Sigmoid colon (tissue), 6 donors: ENCODE measurements at regions not wholly inside any gene's neighbourhood (a gene's known extent, or its start where the extent isn't known, plus 50 kb on each side); places are given as distances from the start of the nearest gene placed in this dataset.

Source experiments
- DNase-seq: peaks from one replicate; pipeline ENCODE4 v3.0.0-alpha.2; 2019
- H3K27ac ChIP-seq, 4 donors: fragments of 200-600 bp; sonication (generic); one replicate each; pipeline ENCODE4 v1.5.1; 2016 to 2019; ENCODE audit warnings: mild to moderate bottlenecking in 1 of 4
- H3K27me3 ChIP-seq, 3 donors: fragments of 200-600 bp; sonication (generic); one replicate each; pipeline ENCODE4 v1.5.1; 2019; ENCODE audit warnings: mild to moderate bottlenecking in 1 of 3
- H3K36me3 ChIP-seq, 4 donors: fragments of 200-600 bp; sonication (generic); one replicate each; pipeline ENCODE4 v1.5.1; 2016 to 2019
- H3K4me1 ChIP-seq, 4 donors: fragments of 200-600 bp; sonication (generic); one replicate each; pipeline ENCODE4 v1.5.1; 2017 to 2019
- H3K4me3 ChIP-seq, 4 donors: fragments of 200-600 bp; sonication (generic); one replicate each; pipeline ENCODE4 v1.5.1; 2017 to 2019; ENCODE audit warnings: mild to moderate bottlenecking in 2 of 4, moderate library complexity in 1 of 4
- H3K9me3 ChIP-seq, 4 donors: fragments of 200-600 bp in 3 of 4; sonication (generic) in 3 of 4; one replicate each; pipeline versions ENCODE4 v1.5.1 to v1.6.1; 2013 to 2019
- EP300 ChIP-seq, 4 donors: sonication (generic); formaldehyde crosslinking; IDR thresholded peaks; one replicate each; pipeline ENCODE4 v1.6.1; 2017; ENCODE audit warnings: antibody characterized with exemption in 4 of 4
- POLR2A ChIP-seq, 2 donors: fragments of 450-650 bp; IDR thresholded peaks; one replicate each; pipeline ENCODE4 v1.6.1; 2016; ENCODE audit warnings: antibody characterized with exemption in 2 of 2, mild to moderate bottlenecking in 2 of 2, moderate library complexity in 2 of 2
- POLR2AphosphoS5 ChIP-seq, 4 donors: sonication (generic); formaldehyde crosslinking; IDR thresholded peaks; one replicate each; pipeline ENCODE4 v1.6.1; 2017; ENCODE audit warnings: antibody characterized with exemption in 4 of 4
- whole genome bisulfite sequencing, 2 donors: extraction: QIAGEN DNeasy Blood & Tissue Kit; methylation state at CpG; one replicate each; pipeline ENCODE4 v1.1.7; 2013; 5-methylcytosine and 5-hydroxymethylcytosine counted together
- intact Hi-C: fragments of 100-400 bp; cut with DNase I; formaldehyde crosslinking; loops from one replicate; pipeline ENCODE4 v1.15.1; 2023
- TF ChIP-seq, protein P1 (sequence below), 4 experiments: fragments of 450-650 bp in 3 of 4; fragments of 200-600 bp in 1 of 4; IDR thresholded peaks; one replicate each; pipeline ENCODE4 v1.5.1; 2016 to 2019; ENCODE audit warnings: antibody characterized with exemption in 4 of 4, mild to moderate bottlenecking in 3 of 4, moderate library complexity in 2 of 4
- donor health status: healthy with polysubstance abuse.
- donor health status: healthy.

DNA sequence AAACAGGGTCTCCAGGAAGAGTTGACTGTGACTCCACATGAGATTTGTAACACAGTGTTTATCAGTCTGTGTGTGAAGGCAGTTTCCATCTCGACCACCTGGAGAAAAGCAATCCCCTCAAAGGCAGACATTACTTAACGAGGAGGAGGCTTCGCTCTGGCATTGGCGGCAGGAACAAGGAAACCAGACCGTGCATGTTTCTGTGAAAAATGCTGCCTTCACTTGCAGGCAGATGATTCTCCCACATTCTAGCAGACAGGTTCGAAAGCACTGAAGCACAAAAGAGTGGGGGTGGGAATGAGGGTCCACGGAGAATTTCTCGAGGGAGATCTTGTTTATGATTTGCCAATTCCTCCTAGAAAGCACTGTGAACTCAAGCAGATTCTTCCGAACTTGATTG, 414.0 kb downstream of the SLC4A3 start:
- WGBS, 2 donors, result 64 to 66% methylated on average over 9 of the region's 9 CpGs
- no peak overlapping the region for H3K4me3 ChIP-seq
- H3K27ac ChIP-seq, result no peak overlapping the region
- H3K9me3 ChIP-seq, result no peaks in the 10 kb centered on the region
- no peaks in the 10 kb centered on the region for H3K27me3 ChIP-seq
- no peaks in the 10 kb centered on the region for H3K4me1 ChIP-seq
- DNase-seq, result no peak
- H3K36me3 ChIP-seq, result no peaks in the 10 kb centered on the region
- intact Hi-C loops, result no loop called here
- no peak for TF ChIP-seq POLR2AphosphoS5 (IDR thresholded peaks at IDR 0.05)
- TF ChIP-seq, protein P1, sequence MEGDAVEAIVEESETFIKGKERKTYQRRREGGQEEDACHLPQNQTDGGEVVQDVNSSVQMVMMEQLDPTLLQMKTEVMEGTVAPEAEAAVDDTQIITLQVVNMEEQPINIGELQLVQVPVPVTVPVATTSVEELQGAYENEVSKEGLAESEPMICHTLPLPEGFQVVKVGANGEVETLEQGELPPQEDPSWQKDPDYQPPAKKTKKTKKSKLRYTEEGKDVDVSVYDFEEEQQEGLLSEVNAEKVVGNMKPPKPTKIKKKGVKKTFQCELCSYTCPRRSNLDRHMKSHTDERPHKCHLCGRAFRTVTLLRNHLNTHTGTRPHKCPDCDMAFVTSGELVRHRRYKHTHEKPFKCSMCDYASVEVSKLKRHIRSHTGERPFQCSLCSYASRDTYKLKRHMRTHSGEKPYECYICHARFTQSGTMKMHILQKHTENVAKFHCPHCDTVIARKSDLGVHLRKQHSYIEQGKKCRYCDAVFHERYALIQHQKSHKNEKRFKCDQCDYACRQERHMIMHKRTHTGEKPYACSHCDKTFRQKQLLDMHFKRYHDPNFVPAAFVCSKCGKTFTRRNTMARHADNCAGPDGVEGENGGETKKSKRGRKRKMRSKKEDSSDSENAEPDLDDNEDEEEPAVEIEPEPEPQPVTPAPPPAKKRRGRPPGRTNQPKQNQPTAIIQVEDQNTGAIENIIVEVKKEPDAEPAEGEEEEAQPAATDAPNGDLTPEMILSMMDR (IDR thresholded peaks at IDR 0.05), result no peak
- TF ChIP-seq EP300 (IDR thresholded peaks at IDR 0.05), result no peak
- no peak for TF ChIP-seq POLR2A (IDR thresholded peaks at IDR 0.05)

DNA sequence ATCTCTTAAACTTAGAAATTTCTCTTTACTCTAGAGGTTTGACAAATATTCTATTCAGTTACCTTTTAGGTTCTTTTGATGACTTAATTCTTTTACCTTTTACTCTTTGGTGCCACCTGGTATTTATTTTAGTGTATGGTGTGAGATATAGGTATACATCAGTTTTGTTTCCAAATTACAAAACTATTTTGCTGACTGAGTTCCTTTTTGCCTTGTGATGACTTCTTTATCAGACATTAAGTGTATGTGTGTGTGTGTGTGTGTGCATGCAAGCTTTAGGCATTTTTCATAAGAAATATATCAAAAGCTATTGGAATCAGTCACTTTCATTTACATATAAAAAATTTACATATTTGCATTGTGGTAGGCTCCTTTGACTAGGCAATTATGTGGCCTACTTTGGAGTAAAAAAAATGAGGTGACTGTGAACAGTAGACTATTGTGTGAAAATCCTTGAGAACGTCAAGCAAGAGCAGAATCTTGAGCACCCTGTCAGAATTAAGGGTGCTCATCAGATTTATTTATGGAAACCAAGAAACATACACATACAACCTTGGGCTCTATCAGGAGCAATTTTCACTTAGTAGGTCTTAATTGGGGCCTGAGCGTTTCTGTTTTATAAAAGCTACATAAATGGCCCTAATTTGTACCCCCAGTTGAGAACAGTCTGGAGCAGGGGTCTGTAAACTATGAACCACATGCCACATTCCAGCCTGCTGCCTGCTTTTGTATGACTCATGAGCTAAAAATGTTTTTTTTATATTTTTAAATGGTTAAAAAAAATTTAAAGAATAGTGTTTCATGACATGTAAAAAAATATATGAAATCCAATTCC, 415.9 kb downstream of the SLC4A3 start:
- no peak for TF ChIP-seq EP300 (IDR thresholded peaks at IDR 0.05)
- TF ChIP-seq POLR2A (IDR thresholded peaks at IDR 0.05), result no peak
- TF ChIP-seq, protein P1 (IDR thresholded peaks at IDR 0.05), result no peak
- no peak for TF ChIP-seq POLR2AphosphoS5 (IDR thresholded peaks at IDR 0.05)
- WGBS, 2 donors, result 53 to 57% methylated on average over 2 of the region's 2 CpGs

DNA sequence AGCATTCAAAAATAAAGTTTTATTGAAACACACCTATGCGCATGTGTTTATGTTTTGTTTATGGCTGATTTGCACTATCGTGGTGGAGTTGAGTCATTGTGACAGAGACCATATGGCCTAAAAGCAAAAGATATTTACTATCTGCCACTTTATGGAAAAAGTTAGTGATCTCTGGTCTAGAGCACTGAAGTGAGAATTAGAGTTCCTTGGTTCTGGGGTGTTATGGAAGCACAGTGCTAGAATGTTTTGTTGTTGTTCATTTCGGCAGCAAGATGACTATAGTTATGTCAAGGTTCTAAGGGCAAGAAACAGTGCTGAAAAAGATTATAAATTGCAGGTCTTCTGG, 416.5 kb downstream of the SLC4A3 start:
- H3K4me3 ChIP-seq, result no peak overlapping the region
- H3K36me3 ChIP-seq, result no peaks in the 10 kb centered on the region
- no peak overlapping the region for H3K27ac ChIP-seq
- no peaks in the 10 kb centered on the region for H3K4me1 ChIP-seq
- no peaks in the 10 kb centered on the region for H3K9me3 ChIP-seq
- H3K27me3 ChIP-seq, result no peaks in the 10 kb centered on the region
- 68 to 91% methylated on average over 3 of the region's 3 CpGs for WGBS, 2 donors
- DNase-seq, result no peak
- TF ChIP-seq POLR2AphosphoS5 (IDR thresholded peaks at IDR 0.05), result no peak
- TF ChIP-seq POLR2A (IDR thresholded peaks at IDR 0.05), result no peak
- TF ChIP-seq, protein P1 (IDR thresholded peaks at IDR 0.05), result no peak
- no peak for TF ChIP-seq EP300 (IDR thresholded peaks at IDR 0.05)
- intact Hi-C loops, result no loop called here

More for the DNA sequence above, 415.9 kb downstream of the SLC4A3 start:
- no peak overlapping the region for H3K27ac ChIP-seq
- no peaks in the 10 kb centered on the region for H3K9me3 ChIP-seq
- H3K27me3 ChIP-seq, result no peaks in the 10 kb centered on the region
- intact Hi-C loops, result no loop called here
- no peaks in the 10 kb centered on the region for H3K36me3 ChIP-seq
- no peak for DNase-seq
- H3K4me3 ChIP-seq, result no peak overlapping the region
- H3K4me1 ChIP-seq, result no peaks in the 10 kb centered on the region

DNA sequence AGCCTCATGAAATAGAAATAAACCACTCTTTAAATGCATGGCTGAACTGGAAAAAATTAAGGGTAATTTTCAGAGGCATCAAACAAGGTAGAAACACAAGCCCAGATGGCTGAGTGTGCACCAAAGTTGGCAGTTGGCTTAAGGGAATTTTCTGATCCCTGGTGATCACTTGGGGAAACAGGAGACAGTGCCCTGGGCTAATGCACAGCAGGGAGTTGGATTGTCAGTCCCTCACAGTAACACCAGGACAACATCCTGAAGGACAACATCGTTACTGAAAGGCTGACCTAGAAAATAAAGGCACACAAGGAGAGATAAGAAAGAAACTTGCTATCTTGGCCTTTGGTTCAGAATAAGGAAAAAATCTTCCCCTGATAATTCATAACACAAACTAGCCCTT, 417.0 kb downstream of the SLC4A3 start:
- 29 to 73% methylated on average over 1 of the region's 1 CpG for WGBS, 2 donors
- Histone ChIP-seq H3K36me3 (no peaks in the 10 kb centered on the region), H3K9me3 (no peaks in the 10 kb centered on the region), H3K4me1 (no peaks in the 10 kb centered on the region), H3K4me3 (no peak overlapping the region), H3K27me3 (no peaks in the 10 kb centered on the region), H3K27ac (no peak overlapping the region)
- TF ChIP-seq, protein P1 (IDR thresholded peaks at IDR 0.05), result no peak
- no peak for TF ChIP-seq POLR2AphosphoS5 (IDR thresholded peaks at IDR 0.05)
- TF ChIP-seq EP300 (IDR thresholded peaks at IDR 0.05), result no peak
- no peak for TF ChIP-seq POLR2A (IDR thresholded peaks at IDR 0.05)
- no peak for DNase-seq
- intact Hi-C loops, result no loop called here

DNA sequence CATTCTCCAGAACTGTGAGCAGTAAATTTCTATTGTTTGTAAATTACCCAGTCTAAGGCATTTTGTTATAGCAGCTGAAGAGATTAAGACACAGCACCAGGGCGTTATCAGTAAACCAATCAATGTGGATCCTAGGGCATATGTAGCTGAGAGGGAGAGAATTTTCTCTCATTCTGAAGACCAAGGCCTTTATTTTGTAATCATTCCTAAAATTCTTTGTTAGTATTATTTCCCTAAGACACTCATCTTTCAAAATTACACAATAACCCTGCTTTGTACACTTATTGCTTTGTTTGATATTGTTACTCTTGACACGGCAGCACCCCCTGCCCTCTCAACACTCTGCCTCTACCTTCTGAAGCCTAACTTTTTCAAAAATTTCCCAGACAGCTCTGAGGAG, 419.1 kb downstream of the SLC4A3 start:
- H3K4me1 ChIP-seq, result no peaks in the 10 kb centered on the region
- H3K27ac ChIP-seq, result no peak overlapping the region
- H3K27me3 ChIP-seq, result no peaks in the 10 kb centered on the region
- TF ChIP-seq POLR2A (IDR thresholded peaks at IDR 0.05) (no peak), POLR2AphosphoS5 (IDR thresholded peaks at IDR 0.05) (no peak), EP300 (IDR thresholded peaks at IDR 0.05) (no peak)
- TF ChIP-seq, protein P1 (IDR thresholded peaks at IDR 0.05), result no peak
- no peaks in the 10 kb centered on the region for H3K36me3 ChIP-seq
- intact Hi-C loops, result no loop called here
- WGBS, 2 donors, result 78 to 85% methylated on average over 2 of the region's 2 CpGs
- H3K9me3 ChIP-seq, result no peaks in the 10 kb centered on the region
- H3K4me3 ChIP-seq, result no peak overlapping the region
- no peak for DNase-seq
